ENCODE measurements at regions not wholly inside any gene's neighbourhood (a gene's known extent, or its start where the extent isn't known, plus 50 kb on each side); places are given as distances from the start of the nearest gene placed in this dataset.
A peak's percentile ranks its signal among the peaks of the same experiment; 100 is the strongest.

GRCh38 chr4:159504684-159505083 is 401.8 kb downstream of the RAPGEF2 start:
- Histone ChIP-seq H3K4me2 (ENCODE audit: insufficient read depth, low read length) (peak overlapping the region; percentile 62), H3K79me2 (ENCODE audit: insufficient read depth, low read length) (no peaks in the 10 kb centered on the region), H3K36me3 (ENCODE audit: insufficient read depth, low read length) (no peaks in the 10 kb centered on the region), H4K20me1 (ENCODE audit: insufficient read depth, low read length) (no peaks in the 10 kb centered on the region), H3K27ac (ENCODE audit: low read depth, low read length) (no peak overlapping the region), H3K9me3 (ENCODE audit: low read depth, low read length) (no peaks in the 10 kb centered on the region), H3K4me1 (ENCODE audit: insufficient read depth, low read length) (peaks cover 6% of the 10 kb centered on the region), H2AFZ (ENCODE audit: low read length) (peak overlapping the region; percentile 66), H3K27me3 (ENCODE audit: insufficient read depth, low read length) (peaks cover 19% of the 10 kb centered on the region), H3K4me3 (ENCODE audit: insufficient read depth, low read length) (peak overlapping the region; percentile 43)
- DNase-seq (ENCODE audit: insufficient read length, low spot score, missing footprints): peak; percentile 46
- TF ChIP-seq, protein P1, sequence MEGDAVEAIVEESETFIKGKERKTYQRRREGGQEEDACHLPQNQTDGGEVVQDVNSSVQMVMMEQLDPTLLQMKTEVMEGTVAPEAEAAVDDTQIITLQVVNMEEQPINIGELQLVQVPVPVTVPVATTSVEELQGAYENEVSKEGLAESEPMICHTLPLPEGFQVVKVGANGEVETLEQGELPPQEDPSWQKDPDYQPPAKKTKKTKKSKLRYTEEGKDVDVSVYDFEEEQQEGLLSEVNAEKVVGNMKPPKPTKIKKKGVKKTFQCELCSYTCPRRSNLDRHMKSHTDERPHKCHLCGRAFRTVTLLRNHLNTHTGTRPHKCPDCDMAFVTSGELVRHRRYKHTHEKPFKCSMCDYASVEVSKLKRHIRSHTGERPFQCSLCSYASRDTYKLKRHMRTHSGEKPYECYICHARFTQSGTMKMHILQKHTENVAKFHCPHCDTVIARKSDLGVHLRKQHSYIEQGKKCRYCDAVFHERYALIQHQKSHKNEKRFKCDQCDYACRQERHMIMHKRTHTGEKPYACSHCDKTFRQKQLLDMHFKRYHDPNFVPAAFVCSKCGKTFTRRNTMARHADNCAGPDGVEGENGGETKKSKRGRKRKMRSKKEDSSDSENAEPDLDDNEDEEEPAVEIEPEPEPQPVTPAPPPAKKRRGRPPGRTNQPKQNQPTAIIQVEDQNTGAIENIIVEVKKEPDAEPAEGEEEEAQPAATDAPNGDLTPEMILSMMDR (IDR thresholded peaks at IDR 0.05; ENCODE audit: extremely low read depth, low read depth, low read length): no peak

DNA sequence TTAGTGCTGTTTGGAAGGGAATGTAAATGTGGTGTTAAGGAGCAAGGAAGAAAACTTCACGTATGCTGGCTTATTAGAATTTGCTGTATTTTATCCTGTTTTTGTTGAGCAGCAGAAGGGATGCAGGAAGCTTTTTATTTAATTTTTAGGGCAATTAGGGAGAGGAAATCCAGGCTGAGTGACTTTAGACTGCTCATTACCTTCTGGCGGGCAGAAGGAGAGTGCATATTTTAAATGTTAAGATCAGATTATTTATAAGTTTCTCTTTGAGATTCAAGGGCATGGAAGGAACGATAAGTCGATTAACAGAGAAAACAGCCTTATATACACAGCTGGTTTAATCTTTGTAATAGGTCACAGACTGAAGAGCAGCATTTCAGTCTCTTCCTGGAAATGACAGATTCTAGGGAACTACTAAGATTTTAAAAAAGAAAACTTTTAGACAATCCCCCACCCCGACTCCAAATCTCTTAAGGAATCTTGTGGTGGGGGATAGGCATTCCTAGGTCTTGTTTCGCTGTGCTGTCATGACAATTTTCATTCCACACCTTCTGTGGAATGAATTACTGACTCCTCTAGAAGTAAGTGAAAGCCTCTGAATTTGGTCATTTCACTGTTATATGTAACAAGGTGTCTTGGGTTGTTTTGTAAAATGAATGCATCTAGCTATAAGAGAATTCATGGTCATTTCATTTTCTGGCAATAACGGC is 402.5 kb downstream of the RAPGEF2 start:
- H3K9me3 ChIP-seq (ENCODE audit: low read depth, low read length): no peaks in the 10 kb centered on the region
- peak overlapping the region; percentile 10 for H3K4me3 ChIP-seq (ENCODE audit: insufficient read depth, low read length)
- H3K4me1 ChIP-seq (ENCODE audit: insufficient read depth, low read length): peaks cover 6% of the 10 kb centered on the region
- TF ChIP-seq, protein P1 (IDR thresholded peaks at IDR 0.05; ENCODE audit: extremely low read depth, low read depth, low read length): no peak
- H3K36me3 ChIP-seq (ENCODE audit: insufficient read depth, low read length): no peaks in the 10 kb centered on the region
- H3K79me2 ChIP-seq (ENCODE audit: insufficient read depth, low read length): no peaks in the 10 kb centered on the region
- peak overlapping the region; percentile 71 for H2AFZ ChIP-seq (ENCODE audit: low read length)
- no peaks in the 10 kb centered on the region for H4K20me1 ChIP-seq (ENCODE audit: insufficient read depth, low read length)
- no peak for DNase-seq (ENCODE audit: insufficient read length, low spot score, missing footprints)
- H3K27me3 ChIP-seq (ENCODE audit: insufficient read depth, low read length): peaks cover 15% of the 10 kb centered on the region
- H3K4me2 ChIP-seq (ENCODE audit: insufficient read depth, low read length): peak overlapping the region; percentile 62
- no peak overlapping the region for H3K27ac ChIP-seq (ENCODE audit: low read depth, low read length)

GRCh38 chr4:159506801-159507517 is 404.1 kb downstream of the RAPGEF2 start:
- Histone ChIP-seq H3K4me2 (ENCODE audit: insufficient read depth, low read length) (no peak overlapping the region), H2AFZ (ENCODE audit: low read length) (no peak overlapping the region), H3K27ac (ENCODE audit: low read depth, low read length) (no peak overlapping the region), H3K4me1 (ENCODE audit: insufficient read depth, low read length) (peaks cover 6% of the 10 kb centered on the region), H3K4me3 (ENCODE audit: insufficient read depth, low read length) (no peak overlapping the region), H3K36me3 (ENCODE audit: insufficient read depth, low read length) (no peaks in the 10 kb centered on the region), H3K27me3 (ENCODE audit: insufficient read depth, low read length) (peaks cover 11% of the 10 kb centered on the region), H3K9me3 (ENCODE audit: low read depth, low read length) (no peaks in the 10 kb centered on the region), H4K20me1 (ENCODE audit: insufficient read depth, low read length) (no peaks in the 10 kb centered on the region), H3K79me2 (ENCODE audit: insufficient read depth, low read length) (no peaks in the 10 kb centered on the region)
- TF ChIP-seq, protein P1 (IDR thresholded peaks at IDR 0.05; ENCODE audit: extremely low read depth, low read depth, low read length): no peak
- DNase-seq (ENCODE audit: insufficient read length, low spot score, missing footprints): no peak

- peaks cover 6% of the 10 kb centered on the region for H3K4me1 ChIP-seq (ENCODE audit: insufficient read depth, low read length)
- H3K27me3 ChIP-seq (ENCODE audit: insufficient read depth, low read length): peaks cover 5% of the 10 kb centered on the region
- TF ChIP-seq, protein P1 (IDR thresholded peaks at IDR 0.05; ENCODE audit: extremely low read depth, low read depth, low read length): no peak
- H3K36me3 ChIP-seq (ENCODE audit: insufficient read depth, low read length): no peaks in the 10 kb centered on the region
- H3K4me3 ChIP-seq (ENCODE audit: insufficient read depth, low read length): no peak overlapping the region
- no peak overlapping the region for H3K4me2 ChIP-seq (ENCODE audit: insufficient read depth, low read length)
- H3K79me2 ChIP-seq (ENCODE audit: insufficient read depth, low read length): no peaks in the 10 kb centered on the region
- no peaks in the 10 kb centered on the region for H4K20me1 ChIP-seq (ENCODE audit: insufficient read depth, low read length)
- peak; percentile 52 for DNase-seq (ENCODE audit: insufficient read length, low spot score, missing footprints)
- no peak overlapping the region for H2AFZ ChIP-seq (ENCODE audit: low read length)
- H3K9me3 ChIP-seq (ENCODE audit: low read depth, low read length): no peaks in the 10 kb centered on the region
- no peak overlapping the region for H3K27ac ChIP-seq (ENCODE audit: low read depth, low read length)
Observed at GRCh38 chr4:159508917-159509500, 406.1 kb downstream of the RAPGEF2 start.
